DND-41 (cell line): ENCODE measurements at regions not wholly inside any gene's neighbourhood (a gene's known extent, or its start where the extent isn't known, plus 50 kb on each side); places are given as distances from the start of the nearest gene placed in this dataset.

Source experiments
- ATAC-seq: fragments of 200-7000 bp; cut with Tn5 transposase; 3 replicates; pipeline ENCODE4 v1.9.1; 2021; ENCODE audit warnings: low read depth; ENCODE audit not compliant: insufficient read depth
- DNase-seq: peaks from one replicate; pipeline ENCODE4 v3.0.0-alpha.2; 2020
- H2AFZ ChIP-seq: 2 replicates; pipeline ENCODE4 v1.6.0; 2012; ENCODE audit warnings: low read depth, low read length
- H3K27ac ChIP-seq: 2 replicates; pipeline ENCODE4 v1.5.1; 2012; ENCODE audit warnings: low read length, inconsistent platforms
- H3K27me3 ChIP-seq: fragments of 200-600 bp; sonication (generic); 2 replicates; pipeline ENCODE4 v1.6.0; 2012; ENCODE audit warnings: low read length, mild to moderate bottlenecking, inconsistent platforms; ENCODE audit not compliant: insufficient read depth, poor library complexity
- H3K36me3 ChIP-seq: 2 replicates; pipeline ENCODE4 v1.5.1; 2012; ENCODE audit warnings: low read length, inconsistent platforms; ENCODE audit not compliant: insufficient read depth
- H3K4me1 ChIP-seq: 2 replicates; pipeline ENCODE4 v1.5.1; 2012; ENCODE audit warnings: mild to moderate bottlenecking, low read length; ENCODE audit not compliant: insufficient read depth
- H3K4me2 ChIP-seq: 2 replicates; pipeline ENCODE4 v1.6.0; 2012; ENCODE audit warnings: mild to moderate bottlenecking, moderate library complexity, low read length, inconsistent platforms; ENCODE audit not compliant: insufficient read depth
- H3K4me3 ChIP-seq, 2 experiments: fragments of 200-600 bp in 1 of 2; shearing (Covaris generic) in 1 of 2; 2 replicates each; pipeline ENCODE4 v1.5.1; 2012 to 2016; ENCODE audit warnings: inconsistent platforms in 2 of 2, low read length in 2 of 2, mild to moderate bottlenecking in 2 of 2, low read depth in 1 of 2, moderate library complexity in 1 of 2
- H3K79me2 ChIP-seq: 2 replicates; pipeline ENCODE4 v1.6.0; 2012; ENCODE audit warnings: low read length, inconsistent platforms; ENCODE audit not compliant: insufficient read depth
- H3K9ac ChIP-seq: 2 replicates; pipeline ENCODE4 v1.6.0; 2012; ENCODE audit warnings: low read depth, mild to moderate bottlenecking, inconsistent platforms, low read length, moderate library complexity
- H3K9me3 ChIP-seq: 2 replicates; pipeline ENCODE4 v1.5.1; 2012; ENCODE audit warnings: low read length, moderate library complexity, mild to moderate bottlenecking, inconsistent platforms; ENCODE audit not compliant: insufficient read depth, severe bottlenecking
- H4K20me1 ChIP-seq: 2 replicates; pipeline ENCODE4 v1.6.0; 2012; ENCODE audit warnings: low read length; ENCODE audit not compliant: insufficient read depth
- EZH2 ChIP-seq: IDR thresholded peaks from 3 replicates; pipeline ENCODE4 v1.6.1; 2012; ENCODE audit warnings: borderline replicate concordance, low read depth, mild to moderate bottlenecking, moderate library complexity, low read length, inconsistent platforms; ENCODE audit not compliant: severe bottlenecking
- TF ChIP-seq, protein P1 (sequence below): IDR thresholded peaks from 2 replicates; pipeline ENCODE4 v1.5.1; 2012; ENCODE audit warnings: borderline replicate concordance, low read length, moderate library complexity, mild to moderate bottlenecking; ENCODE audit not compliant: poor library complexity, severe bottlenecking; ENCODE audit errors: extremely low read depth

- TF ChIP-seq EZH2 = no peak
- TF ChIP-seq, protein P1, sequence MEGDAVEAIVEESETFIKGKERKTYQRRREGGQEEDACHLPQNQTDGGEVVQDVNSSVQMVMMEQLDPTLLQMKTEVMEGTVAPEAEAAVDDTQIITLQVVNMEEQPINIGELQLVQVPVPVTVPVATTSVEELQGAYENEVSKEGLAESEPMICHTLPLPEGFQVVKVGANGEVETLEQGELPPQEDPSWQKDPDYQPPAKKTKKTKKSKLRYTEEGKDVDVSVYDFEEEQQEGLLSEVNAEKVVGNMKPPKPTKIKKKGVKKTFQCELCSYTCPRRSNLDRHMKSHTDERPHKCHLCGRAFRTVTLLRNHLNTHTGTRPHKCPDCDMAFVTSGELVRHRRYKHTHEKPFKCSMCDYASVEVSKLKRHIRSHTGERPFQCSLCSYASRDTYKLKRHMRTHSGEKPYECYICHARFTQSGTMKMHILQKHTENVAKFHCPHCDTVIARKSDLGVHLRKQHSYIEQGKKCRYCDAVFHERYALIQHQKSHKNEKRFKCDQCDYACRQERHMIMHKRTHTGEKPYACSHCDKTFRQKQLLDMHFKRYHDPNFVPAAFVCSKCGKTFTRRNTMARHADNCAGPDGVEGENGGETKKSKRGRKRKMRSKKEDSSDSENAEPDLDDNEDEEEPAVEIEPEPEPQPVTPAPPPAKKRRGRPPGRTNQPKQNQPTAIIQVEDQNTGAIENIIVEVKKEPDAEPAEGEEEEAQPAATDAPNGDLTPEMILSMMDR = no peak
- DNase-seq (no peak), ATAC-seq (no peak)
- H3K79me2 ChIP-seq = no peaks in the 10 kb centered on the region
- peaks cover 5% of the 10 kb centered on the region for H3K27me3 ChIP-seq
- H3K27ac ChIP-seq = no peak overlapping the region
- no peak overlapping the region for H2AFZ ChIP-seq
- no peaks in the 10 kb centered on the region for H3K4me1 ChIP-seq
- no peaks in the 10 kb centered on the region for H4K20me1 ChIP-seq
- H3K4me2 ChIP-seq = no peak overlapping the region
- no peak overlapping the region for H3K4me3 ChIP-seq
- H3K9me3 ChIP-seq = no peaks in the 10 kb centered on the region
- H3K9ac ChIP-seq = no peak overlapping the region
- H3K36me3 ChIP-seq = no peaks in the 10 kb centered on the region
These were observed 158.4 kb upstream of the BACE2 start for GRCh38 chr21:41009398-41010100.

- H2AFZ ChIP-seq = no peak overlapping the region
- H3K27me3 ChIP-seq = peaks cover 5% of the 10 kb centered on the region
- no peaks in the 10 kb centered on the region for H3K4me1 ChIP-seq
- H3K36me3 ChIP-seq = no peaks in the 10 kb centered on the region
- H3K9me3 ChIP-seq = no peaks in the 10 kb centered on the region
- no peak overlapping the region for H3K4me3 ChIP-seq
- no peak for DNase-seq
- no peak overlapping the region for H3K27ac ChIP-seq
- H3K4me2 ChIP-seq = no peak overlapping the region
- TF ChIP-seq, protein P1 = no peak
- no peak for TF ChIP-seq EZH2
- H4K20me1 ChIP-seq = no peaks in the 10 kb centered on the region
- H3K9ac ChIP-seq = no peak overlapping the region
- no peaks in the 10 kb centered on the region for H3K79me2 ChIP-seq
- ATAC-seq = no peak
These were observed 157.9 kb upstream of the BACE2 start for GRCh38 chr21:41010101-41010435.

DNA sequence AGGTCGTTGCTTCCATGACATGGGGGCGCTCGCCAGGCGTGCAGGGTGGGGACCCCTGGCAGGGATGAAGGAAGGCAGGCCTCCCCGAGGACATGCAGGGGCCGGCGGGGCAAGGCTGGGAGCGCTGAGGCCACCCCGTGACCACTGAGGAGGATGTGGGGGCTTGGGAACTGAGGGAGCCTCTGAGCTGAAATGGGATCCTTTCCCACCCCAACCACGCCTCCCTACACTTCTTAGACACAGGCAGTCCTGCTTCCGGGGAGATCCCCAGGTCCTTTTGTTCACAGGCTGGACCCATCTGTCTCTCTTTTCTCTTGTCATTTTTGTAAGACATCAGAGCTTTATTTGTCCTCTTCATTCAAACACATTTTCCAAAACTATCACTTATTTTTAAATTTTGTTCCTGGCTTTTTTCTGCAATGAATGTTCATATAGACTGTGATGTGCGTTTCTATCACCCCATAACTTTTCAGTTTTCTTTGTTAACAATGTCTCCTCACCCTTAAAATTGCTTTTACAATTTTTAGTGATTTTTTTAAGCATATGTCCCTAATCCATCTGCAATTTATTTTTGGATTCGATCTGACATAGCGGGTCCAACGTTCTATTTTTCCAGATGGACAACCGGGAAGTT, 156.7 kb upstream of the BACE2 start:
- H3K36me3 ChIP-seq = no peaks in the 10 kb centered on the region
- H3K9ac ChIP-seq = no peak overlapping the region
- H4K20me1 ChIP-seq = no peaks in the 10 kb centered on the region
- DNase-seq (no peak), ATAC-seq (no peak)
- no peaks in the 10 kb centered on the region for H3K4me1 ChIP-seq
- no peaks in the 10 kb centered on the region for H3K9me3 ChIP-seq
- no peak overlapping the region for H3K27ac ChIP-seq
- H2AFZ ChIP-seq = no peak overlapping the region
- H3K27me3 ChIP-seq = peaks cover 5% of the 10 kb centered on the region
- no peaks in the 10 kb centered on the region for H3K79me2 ChIP-seq
- TF ChIP-seq EZH2 = no peak
- TF ChIP-seq, protein P1 = no peak
- H3K4me2 ChIP-seq = no peak overlapping the region
- no peak overlapping the region for H3K4me3 ChIP-seq
